HG03520 (cell line): ENCODE measurements at regions not wholly inside any gene's neighbourhood (a gene's known extent, or its start where the extent isn't known, plus 50 kb on each side); places are given as distances from the start of the nearest gene placed in this dataset.
A peak's percentile ranks its signal among the peaks of the same experiment; 100 is the strongest.
"Not testable (repeated sequence)": the region's sequence is repeated elsewhere in the genome, so short reads cannot be mapped to it uniquely, and the experiment has no call there.

Source experiments
- ATAC-seq: cut with Tn5 transposase; IDR thresholded peaks from one replicate; pipeline ENCODE4 v1.9.1; 2021; ENCODE audit warnings: mild to moderate bottlenecking, moderate library complexity; ENCODE audit not compliant: unreplicated experiment

- peak; percentile 86 for ATAC-seq
These were observed 1231.1 kb upstream of the ACO1 start for GRCh38 chr9:31153250-31153840.

GRCh38 chr9:31166516-31166915 lies 1217.9 kb upstream of the ACO1 start:
- ATAC-seq = no peak

- no peak for ATAC-seq
These were observed 1216.3 kb upstream of the ACO1 start for GRCh38 chr9:31168161-31168560.

GRCh38 chr9:31174681-31175080 lies 1209.8 kb upstream of the ACO1 start:
- no peak for ATAC-seq

- no peak for ATAC-seq
These were observed 1200.6 kb upstream of the ACO1 start for GRCh38 chr9:31183866-31184265.

- no peak for ATAC-seq
These were observed 1198.6 kb upstream of the ACO1 start for GRCh38 chr9:31185831-31186230.

- no peak for ATAC-seq
These were observed 1195.9 kb upstream of the ACO1 start for GRCh38 chr9:31188496-31188895.

- no peak for ATAC-seq
These were observed 1173.4 kb upstream of the ACO1 start for GRCh38 chr9:31210978-31211570.

GRCh38 chr9:31229976-31230375 lies 1154.5 kb upstream of the ACO1 start:
- ATAC-seq = not testable (repeated sequence)

GRCh38 chr9:31232485-31232884 lies 1152.0 kb upstream of the ACO1 start:
- ATAC-seq = no peak

GRCh38 chr9:31236344-31236743 lies 1148.1 kb upstream of the ACO1 start:
- ATAC-seq = no peak

GRCh38 chr9:31243386-31243785 lies 1141.1 kb upstream of the ACO1 start:
- no peak for ATAC-seq

GRCh38 chr9:31248156-31248555 lies 1136.3 kb upstream of the ACO1 start:
- no peak for ATAC-seq

- ATAC-seq = no peak
These were observed 1133.1 kb upstream of the ACO1 start for GRCh38 chr9:31251386-31251785.

GRCh38 chr9:31253800-31254762 lies 1130.4 kb upstream of the ACO1 start:
- ATAC-seq = no peak

GRCh38 chr9:31255211-31255610 lies 1129.2 kb upstream of the ACO1 start:
- ATAC-seq = no peak

GRCh38 chr9:31259824-31260223 lies 1124.6 kb upstream of the ACO1 start:
- ATAC-seq = no peak

GRCh38 chr9:31272456-31273295 lies 1111.8 kb upstream of the ACO1 start:
- no peak for ATAC-seq

GRCh38 chr9:31275419-31275818 lies 1109.0 kb upstream of the ACO1 start:
- ATAC-seq = no peak

GRCh38 chr9:31290731-31291130 lies 1093.7 kb upstream of the ACO1 start:
- no peak for ATAC-seq
